DMS79 (cell line): ENCODE measurements at regions not wholly inside any gene's neighbourhood (a gene's known extent, or its start where the extent isn't known, plus 50 kb on each side); places are given as distances from the start of the nearest gene placed in this dataset.

Experiments
- DNase-seq: peaks from one replicate; lab custom pipeline; 2025; lab: John Stamatoyannopoulos, UW

DNA sequence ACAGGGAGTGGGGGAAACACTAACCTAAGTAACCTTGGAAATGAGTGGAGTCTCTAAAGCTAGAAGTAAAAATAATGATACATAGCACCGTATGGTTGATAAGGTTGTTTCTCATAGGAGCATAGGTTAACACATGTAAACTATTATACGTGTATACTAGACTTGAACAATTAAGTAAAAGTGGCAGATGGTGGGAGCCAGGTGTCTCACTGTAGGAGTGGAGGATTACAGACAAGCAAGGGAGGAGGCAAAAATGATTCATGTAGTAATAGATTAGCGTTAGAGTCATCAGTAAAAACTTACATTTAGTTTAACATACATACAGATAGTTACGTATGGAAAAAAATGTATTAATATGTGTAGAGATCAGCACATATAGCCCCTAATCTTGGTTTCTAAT is 138.4 kb upstream of the DSCAM start:
- DNase-seq = no peak

DNA sequence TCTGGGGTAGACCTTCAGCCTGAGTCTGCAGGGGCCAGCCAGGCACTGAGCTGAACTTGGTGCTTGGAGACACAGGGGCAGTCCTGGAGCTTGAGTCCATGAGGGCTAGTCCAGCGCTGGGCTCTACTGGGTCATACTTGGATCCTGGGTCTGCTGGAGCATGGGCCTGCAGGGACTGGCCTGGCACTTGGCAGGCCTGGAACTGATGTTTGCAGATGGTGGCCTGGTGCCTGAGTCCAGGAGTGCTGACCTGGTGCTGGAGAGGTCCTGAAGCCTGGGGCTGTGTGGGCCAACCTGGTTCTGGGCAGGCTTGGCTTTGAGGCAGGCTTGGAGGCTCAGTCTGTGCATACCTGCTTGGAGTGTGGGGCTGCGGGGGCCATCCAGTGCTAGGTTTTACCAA is 143.4 kb upstream of the DSCAM start:
- no peak for DNase-seq

GRCh38 chr21:40997831-40998230 is 150.9 kb upstream of the DSCAM start:
- no peak for DNase-seq

DNA sequence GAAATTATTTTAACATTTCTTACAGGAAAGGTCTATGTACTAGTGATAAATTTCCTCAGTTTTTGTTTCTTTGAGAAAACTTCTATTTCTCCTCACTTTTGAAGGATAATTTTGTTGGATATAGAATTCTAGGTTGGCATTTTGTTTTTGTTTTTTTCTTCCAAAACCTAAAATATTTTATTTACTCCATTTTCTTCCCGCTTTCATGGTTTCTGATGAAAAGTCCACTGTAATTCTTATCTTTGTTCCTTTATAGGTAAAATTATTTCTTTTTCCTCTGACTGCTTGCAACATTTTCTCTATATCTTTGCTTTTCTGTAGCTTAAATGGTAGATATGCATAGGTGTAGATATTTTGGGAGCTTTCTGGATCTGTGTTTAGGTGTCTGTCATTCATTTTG is 153.9 kb upstream of the DSCAM start:
- no peak for DNase-seq

GRCh38 chr21:41006636-41007035 is 159.7 kb upstream of the DSCAM start:
- no peak for DNase-seq

DNA sequence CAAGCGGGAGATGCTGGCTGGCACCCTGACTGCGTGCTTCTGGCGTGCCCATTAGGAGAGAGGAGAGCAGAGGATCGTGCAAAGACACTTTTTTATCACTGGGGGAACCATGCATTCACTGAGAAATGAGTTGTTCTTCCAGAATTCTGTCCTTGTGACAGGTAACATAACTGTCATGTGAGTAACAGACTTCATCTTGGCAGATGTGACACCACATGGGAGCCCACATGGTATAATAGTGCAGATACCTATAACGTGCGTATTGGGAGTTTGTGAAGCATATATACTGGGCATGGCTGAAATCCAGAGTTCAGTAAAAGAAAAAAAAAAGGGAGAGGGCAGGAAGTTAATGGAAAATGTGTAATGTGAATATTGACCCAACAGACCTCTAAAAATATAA is 159.6 kb upstream of the BACE2 start:
- DNase-seq = no peak

GRCh38 chr21:41008974-41009373 is 159.0 kb upstream of the BACE2 start:
- no peak for DNase-seq

DNA sequence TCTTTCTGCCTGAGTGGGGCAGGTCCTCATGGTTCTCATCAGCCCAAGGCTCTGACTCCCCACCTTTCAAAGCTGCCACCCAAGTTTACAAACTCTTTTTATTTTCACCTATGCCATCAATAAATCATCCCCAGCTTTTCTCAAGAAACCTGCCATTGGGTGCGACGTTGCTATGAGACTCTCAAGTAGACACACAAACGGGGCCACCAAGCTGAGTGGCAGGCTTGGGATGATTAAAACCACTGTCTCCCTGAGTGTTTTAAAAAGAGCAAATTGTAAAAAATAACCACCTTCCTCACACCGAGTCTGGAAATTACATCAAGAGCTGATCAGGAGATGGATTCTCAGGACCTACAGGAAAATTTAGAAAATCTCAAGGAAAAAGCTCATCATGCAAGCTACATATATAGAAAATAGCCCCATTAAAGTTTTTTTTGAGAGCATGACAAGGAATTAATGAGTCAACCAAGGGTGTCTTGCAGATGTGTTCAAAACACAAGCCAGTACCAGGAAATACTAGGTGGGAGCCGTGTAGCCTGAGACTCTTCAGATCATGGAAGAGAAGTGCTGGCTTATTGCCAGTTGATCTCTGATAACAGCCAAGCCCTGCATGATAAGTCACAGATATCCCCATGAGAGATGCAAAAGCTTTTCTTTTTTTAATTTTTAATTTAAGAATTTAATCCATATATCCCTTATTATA is 158.4 kb upstream of the BACE2 start:
- DNase-seq = peak; percentile 88

GRCh38 chr21:41010101-41010435 is 157.9 kb upstream of the BACE2 start:
- DNase-seq = peak; percentile 78

GRCh38 chr21:41011098-41011731 is 156.7 kb upstream of the BACE2 start:
- DNase-seq = no peak

GRCh38 chr21:41011951-41012366 is 156.0 kb upstream of the BACE2 start:
- DNase-seq = no peak

GRCh38 chr21:41012425-41012824 is 155.5 kb upstream of the BACE2 start:
- no peak for DNase-seq

DNA sequence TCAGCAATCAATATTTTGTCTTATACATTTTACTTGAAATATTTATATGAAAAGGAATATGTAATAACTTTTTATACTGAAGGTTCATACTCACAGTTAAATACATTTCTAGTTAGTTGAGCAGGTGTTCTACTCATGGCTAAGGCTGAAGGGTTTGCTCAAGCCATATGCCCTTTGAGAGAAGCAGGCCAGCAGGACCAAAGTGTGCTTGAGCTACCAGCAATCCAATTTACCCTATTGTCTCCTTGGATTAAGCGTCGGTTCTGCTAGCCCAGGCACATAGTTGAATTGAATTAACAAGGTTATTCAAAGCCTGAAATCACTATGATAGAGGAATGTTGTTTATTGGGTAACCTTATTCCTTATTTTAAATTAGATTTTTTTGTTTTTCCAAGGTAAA is 151.5 kb upstream of the BACE2 start:
- DNase-seq = peak; percentile 38

- no peak for DNase-seq
Observed at GRCh38 chr21:41018431-41018830, 149.5 kb upstream of the BACE2 start.

DNA sequence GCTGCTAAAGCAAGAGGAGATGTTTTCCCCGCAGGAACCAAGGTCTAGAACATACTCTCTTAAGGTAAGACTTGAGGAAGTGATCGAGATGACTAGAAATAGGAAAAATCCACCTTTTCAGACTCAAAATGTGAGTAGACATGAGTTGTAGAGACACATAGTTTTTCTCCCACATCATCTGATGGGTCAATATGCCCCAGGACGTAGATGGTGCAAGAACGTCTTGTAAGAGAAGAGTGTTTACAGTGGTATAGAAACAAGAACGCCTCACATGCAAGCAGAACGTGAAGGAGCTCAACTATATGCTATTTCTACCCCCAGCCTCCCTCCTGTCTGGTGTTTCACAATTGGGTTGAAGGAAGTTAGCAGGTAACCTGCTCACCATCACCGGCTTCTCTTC is 144.0 kb upstream of the BACE2 start:
- DNase-seq = no peak

DNA sequence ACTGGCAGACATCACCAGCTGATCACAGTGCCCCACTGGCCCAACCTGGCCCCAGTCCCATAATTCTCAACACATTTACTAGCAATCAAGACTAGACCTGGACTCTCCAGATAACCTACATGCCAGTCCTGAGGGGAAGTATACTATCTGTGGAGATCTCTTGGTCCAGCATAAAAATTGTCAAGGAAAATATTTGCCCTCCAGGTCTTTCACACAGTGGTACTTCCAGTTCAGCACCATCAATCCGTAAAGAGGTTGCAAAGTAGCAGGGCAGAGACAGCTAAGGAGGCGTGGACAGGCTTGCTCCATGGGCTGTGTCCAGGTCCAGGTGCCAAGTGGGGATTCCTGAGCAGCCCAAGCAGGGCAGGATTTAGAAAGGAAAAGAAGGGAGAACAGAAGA is 143.6 kb upstream of the BACE2 start:
- DNase-seq = no peak

- no peak for DNase-seq
Observed at GRCh38 chr21:41024746-41025254, 143.2 kb upstream of the BACE2 start.

GRCh38 chr21:41029571-41029970 is 138.4 kb upstream of the BACE2 start:
- DNase-seq = no peak

GRCh38 chr21:41031701-41032220 is 136.2 kb upstream of the BACE2 start:
- DNase-seq = no peak

DNA sequence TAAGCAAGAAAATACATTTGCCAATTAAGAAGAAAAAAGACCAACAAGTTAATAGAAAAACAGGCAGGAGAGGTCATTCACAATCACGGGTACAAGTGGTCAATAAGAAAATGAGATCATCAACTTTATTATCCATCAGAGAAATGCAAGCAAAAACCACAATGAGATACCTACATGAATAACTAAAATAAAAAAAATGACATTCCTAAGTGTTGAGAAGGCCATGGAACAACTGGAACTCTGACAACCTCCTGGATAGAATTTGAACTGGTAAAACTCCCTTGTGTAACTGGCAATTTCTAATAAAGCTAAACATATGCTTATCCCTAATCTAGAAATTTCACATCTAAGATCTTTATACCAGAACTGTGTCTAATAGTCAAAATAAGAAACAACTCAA is 135.4 kb upstream of the BACE2 start:
- DNase-seq = no peak

DNA sequence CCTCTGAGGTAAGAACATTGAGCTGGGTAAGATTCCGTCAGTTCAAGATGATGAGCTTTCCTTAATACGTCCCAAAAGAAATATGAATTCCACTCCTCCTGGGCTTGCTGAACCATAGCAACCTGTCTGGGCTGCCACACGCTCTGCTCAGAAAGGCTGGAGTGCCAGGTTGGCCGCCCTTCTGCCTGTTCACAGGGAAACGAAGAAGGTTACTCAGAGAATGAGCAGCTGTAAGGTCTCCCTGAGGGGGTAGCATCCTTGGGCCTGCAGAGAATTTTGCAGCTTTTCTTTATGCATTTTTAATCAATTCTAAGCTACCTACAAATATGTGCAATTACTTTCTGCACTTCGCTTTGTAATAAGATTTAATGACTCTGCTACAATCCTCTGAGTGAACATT is 130.7 kb upstream of the BACE2 start:
- DNase-seq = no peak

DNA sequence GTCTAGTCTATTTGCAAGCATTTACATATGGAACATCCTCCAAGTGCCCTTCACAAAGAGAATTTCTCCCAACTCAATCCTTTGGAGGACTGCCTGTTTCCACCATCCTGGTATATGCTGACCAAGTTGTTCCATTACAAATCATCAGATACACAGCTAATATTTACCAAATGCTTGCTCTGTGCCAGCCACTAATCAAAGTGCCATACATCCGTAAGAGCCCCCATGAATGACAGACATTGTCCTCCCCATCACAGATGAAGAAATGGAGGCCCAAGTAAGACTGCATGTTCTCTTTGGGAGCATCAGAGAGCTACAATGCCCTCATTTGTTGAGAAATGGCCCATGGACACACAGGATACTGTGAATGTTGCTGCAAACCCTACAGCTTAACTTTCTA is 130.0 kb upstream of the BACE2 start:
- no peak for DNase-seq

- no peak for DNase-seq
Observed at GRCh38 chr21:41043014-41043413, 124.9 kb upstream of the BACE2 start.
